ENCODE measurements at regions not wholly inside any gene's neighbourhood (a gene's known extent, or its start where the extent isn't known, plus 50 kb on each side); places are given as distances from the start of the nearest gene placed in this dataset.

GRCh38 chr21:41689289-41689583 is 77.6 kb downstream of the RIPK4 start:
- in situ Hi-C loops (cut with MboI; ENCODE audit: low sequenced_read_pairs): no loop called here

DNA sequence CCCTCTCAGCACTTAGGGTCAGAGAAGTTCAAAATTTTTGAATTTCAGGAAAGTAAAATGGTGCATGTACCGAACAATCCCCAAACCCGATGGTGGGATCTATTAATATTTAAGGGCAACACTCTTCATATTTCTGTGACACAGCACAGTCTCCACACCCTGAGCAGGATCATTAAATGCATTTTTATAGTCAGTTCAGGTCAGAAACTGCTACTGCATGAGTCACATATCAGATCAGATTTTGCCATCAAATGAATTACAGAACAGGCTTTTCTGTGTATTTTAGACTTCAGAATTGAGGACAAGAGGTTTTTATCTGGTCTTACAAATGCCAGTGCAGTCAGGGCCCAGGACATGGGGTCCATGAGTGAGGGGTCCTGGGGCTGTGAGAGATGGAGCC is 79.2 kb downstream of the RIPK4 start:
- in situ Hi-C loops (cut with MboI; ENCODE audit: low sequenced_read_pairs): no loop called here

- in situ Hi-C loops (cut with MboI; ENCODE audit: low sequenced_read_pairs): no loop called here
Measured at GRCh38 chr21:41686664-41687063, 80.2 kb downstream of the RIPK4 start.

DNA sequence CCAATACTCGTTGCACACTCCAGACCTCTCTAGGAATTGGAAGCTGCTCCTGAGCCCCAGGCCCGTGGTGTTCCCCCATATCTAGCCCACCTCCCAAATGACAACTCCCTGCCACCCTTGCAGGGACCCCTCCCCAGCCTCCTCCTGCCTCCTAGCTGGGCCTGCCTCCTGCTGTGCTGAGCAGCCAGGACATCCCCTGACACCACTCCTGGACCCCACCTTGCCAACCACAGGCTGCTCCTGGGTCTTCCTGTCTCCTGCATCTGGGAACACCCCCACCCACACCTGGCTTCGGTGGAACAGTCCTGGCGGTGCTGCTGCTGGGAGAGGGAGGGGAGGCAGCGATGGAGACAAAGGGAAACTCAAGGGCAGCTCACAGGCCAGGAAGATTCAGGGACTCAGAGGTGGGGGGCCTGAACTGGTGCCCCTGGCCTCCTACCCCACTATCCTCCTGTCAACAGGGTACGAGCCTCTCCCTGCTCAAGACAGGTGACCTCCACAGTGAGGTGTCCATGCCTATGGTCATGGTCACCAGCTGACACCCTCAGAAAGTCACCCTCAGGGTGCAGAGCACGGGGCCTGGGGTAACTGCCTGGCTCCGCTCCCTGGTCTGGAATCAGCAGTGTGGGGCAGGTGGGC is 81.2 kb downstream of the RIPK4 start:
- in situ Hi-C loops (cut with MboI; ENCODE audit: low sequenced_read_pairs): no loop called here

DNA sequence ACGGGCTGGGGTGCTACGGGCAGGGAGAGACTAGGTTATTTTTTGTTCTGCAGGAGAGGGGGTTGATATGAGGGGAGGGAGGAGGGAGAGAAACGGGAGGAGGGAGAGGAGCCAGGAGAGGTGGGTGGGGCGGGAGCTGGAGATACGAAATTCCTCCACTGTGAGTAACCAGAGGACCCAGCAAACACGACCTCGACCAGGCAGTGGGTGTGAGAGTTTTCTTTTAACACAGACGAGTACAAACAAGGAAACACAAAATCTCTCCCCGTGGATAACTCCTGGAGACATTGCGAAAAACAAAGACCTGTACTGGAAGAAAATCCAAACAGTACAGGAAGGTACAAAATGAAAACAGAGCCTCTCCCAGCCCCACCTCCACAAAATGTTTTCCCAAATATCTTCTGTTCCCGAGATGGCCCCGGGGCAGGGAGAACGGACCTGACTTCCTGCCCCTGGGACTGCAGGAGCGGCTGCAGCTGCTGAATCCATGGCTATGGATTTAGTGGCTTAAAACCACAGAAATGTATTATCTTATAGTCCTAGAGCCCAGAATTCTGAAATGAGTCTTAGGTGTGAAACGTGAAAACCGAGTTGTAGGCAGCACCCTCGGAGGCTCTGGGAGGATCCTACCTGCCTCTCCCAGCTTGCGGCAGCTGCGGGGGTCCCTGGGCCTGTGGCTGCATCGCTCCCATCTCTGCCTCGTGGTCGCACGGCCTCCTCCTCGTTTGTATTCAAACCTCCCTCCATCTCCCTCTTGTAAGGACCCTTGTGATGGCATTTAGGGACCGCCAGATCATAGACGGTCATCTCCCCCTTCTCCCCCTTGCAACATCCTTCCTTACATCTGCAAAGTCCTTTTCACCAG is 82.2 kb downstream of the RIPK4 start:
- in situ Hi-C loops (cut with MboI; ENCODE audit: low sequenced_read_pairs): no loop called here

DNA sequence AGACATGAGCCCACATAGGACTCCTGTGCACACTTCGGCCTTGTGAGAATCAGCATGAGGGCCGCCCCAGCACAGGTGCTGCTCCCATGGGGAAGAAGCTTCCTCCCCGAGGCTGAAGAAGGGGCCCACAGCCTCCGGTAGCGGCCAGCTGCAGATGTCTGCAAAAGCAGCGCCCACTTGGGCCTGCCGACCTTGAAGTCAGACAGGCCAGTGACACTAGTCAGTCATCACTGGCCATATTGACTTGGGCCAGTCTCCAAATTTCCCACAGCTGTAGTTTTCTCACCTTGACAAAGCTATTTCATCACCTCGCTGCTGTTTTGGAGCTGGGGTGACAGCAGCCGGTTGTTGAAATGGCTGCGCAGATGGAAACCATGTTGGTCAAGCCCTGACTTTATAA is 83.0 kb downstream of the RIPK4 start:
- in situ Hi-C loops (cut with MboI; ENCODE audit: low sequenced_read_pairs): no loop called here

DNA sequence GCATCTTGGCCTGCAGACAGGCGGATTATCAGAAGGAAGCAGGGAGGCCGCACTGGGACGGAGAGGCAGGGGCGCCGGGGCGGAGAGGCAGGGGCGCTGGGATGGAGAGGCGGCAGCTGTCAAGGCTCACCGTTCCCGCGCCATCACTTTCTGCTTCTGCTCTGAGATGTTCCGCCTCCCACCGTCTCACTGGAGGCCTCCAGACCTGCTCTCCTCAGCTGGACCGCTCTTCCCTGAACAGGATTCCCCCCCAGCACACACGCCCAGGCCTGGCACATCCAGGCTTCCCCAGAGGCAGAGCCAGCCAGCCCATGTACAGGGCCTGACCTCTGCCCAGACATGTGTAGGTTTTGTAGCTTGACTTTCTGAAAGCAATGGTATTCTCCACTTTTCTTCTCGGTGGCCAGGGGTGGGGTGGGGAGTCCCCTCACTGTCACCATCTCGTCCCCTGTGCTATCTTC is 84.1 kb downstream of the RIPK4 start:
- in situ Hi-C loops (cut with MboI; ENCODE audit: low sequenced_read_pairs): no loop called here

- in situ Hi-C loops (cut with MboI; ENCODE audit: low sequenced_read_pairs): no loop called here
Measured at GRCh38 chr21:41681939-41682718, 84.7 kb downstream of the RIPK4 start.

- in situ Hi-C loops (cut with MboI; ENCODE audit: low sequenced_read_pairs): no loop called here
Measured at GRCh38 chr21:41681348-41681801, 85.5 kb downstream of the RIPK4 start.

DNA sequence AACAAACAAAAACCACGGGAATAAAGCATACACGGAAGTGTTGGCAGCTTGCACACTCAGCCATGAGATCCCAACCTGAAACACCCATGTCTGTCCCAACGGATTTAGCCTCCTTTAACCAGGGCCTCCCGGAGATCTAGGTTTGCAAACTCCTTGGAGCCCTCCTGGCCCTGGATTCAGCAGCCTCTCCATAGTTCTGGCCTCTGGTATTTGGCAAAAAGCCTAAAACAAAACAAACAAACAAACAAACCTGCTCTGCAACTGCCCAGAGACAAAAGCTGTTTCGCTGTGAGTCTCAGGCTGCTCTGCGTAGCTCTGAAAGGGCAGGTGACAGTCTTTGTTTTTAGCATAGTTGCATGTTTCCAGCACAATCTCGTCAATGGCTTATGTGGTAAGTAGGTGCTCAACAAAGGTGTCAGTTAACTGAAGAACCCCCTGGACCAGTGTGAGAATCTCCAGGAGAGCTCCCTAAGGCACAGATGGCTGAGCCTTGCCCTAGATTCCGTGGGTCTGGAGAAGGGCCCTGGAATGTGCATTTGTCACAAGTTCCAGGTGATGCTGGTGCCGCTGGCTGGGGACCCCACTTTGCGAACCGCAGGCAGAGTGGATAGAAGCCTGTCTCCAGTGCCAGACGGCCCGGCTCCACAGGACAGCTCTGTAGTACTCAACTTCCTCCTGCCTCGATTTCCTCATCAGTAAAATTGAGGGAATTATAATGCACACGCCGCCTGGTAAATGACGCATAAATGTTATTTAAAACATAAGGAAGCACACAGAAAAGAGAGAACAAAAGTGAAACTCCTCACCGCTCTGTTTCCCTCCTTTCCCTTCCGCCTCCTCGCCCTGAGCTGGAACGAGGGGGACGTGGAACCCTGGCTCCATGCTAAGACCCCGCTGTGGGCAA is 86.2 kb downstream of the RIPK4 start:
- in situ Hi-C loops (cut with MboI; ENCODE audit: low sequenced_read_pairs): no loop called here

GRCh38 chr21:41678924-41679318 is 87.9 kb downstream of the RIPK4 start:
- in situ Hi-C loops (cut with MboI; ENCODE audit: low sequenced_read_pairs): no loop called here

DNA sequence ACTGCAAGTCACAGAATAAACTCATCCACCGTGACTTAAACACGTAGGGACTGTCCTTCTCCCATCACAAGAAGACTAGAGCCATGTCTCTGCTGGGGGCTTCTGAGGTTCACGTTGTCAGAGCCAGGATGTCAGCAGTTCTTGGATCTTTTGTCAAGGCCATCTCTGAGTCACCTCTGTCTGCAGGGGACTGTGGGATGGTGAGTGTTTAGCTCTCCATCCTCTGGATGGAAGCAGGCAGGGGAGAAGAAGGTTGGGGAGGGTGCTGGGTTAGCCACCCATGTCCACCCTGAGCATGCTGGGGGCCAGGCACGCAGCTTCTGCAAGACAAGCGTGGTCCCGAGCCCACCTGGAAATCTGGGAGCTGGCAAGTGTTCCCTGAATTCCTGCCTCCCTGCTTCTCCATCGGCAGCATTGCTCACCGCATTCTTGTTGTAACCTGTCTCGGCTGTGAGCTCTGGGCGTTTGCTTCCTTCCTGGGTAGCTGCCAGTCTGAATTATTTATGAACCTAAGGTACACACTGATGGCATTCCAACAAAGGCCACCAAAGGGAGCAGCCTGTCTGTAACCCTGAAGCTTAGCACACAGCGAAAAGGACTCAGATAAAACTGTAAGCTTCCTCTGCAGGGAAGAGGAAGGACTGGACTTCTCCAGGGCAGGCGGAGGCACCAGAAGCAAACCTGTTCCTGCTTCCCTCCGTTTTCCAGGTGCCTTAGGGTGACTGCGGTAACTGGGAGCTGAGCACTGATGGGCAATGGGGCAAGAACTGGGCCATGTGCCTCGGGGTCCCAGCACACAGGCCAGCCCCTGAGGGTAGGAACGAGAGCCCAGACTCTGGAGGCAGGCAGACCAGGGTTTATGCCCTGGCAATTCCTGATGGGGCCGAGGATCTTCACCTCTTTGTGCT is 88.6 kb downstream of the RIPK4 start:
- in situ Hi-C loops (cut with MboI; ENCODE audit: low sequenced_read_pairs): no loop called here

GRCh38 chr21:41677671-41678015 is 89.2 kb downstream of the RIPK4 start:
- in situ Hi-C loops (cut with MboI; ENCODE audit: low sequenced_read_pairs): no loop called here

DNA sequence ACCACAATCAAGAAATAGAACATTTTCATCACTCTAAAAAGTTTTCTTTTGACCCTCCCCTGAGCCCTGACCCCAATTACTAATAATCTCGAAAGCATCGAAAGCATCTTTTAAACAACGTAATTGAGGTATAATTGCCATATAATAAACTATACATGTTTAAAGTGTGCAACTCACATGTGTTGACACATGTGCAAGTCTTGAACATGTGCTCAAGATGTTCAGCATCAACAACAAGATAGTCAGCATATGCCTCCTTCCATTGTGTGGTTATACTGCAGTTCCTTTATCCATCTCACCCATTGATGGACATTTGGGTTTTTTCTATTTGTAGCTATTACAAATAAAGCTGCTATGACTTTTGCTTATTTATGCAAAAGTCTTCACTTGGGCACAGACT is 90.7 kb downstream of the RIPK4 start:
- in situ Hi-C loops (cut with MboI; ENCODE audit: low sequenced_read_pairs): no loop called here

- in situ Hi-C loops (cut with MboI; ENCODE audit: low sequenced_read_pairs): no loop called here
Measured at GRCh38 chr21:41675574-41675973, 91.3 kb downstream of the RIPK4 start.

DNA sequence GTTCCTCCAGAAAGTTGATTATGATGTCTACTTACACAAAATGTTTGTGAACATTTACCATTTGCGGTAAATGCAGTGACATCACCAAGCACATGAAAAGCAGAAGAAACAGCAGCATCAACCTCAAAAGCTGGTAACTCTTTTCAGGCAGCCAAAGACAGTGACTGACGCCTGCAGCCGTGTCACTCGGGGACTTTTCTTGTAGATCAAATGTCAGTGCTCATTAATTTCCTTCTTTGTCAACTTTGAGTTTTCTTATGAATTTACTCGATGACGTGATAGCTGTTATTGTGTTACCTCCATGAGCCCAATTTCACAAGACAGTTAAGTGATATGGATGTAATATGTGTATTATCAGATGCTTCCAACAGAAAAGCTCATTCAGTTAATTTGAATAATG is 92.5 kb downstream of the RIPK4 start:
- in situ Hi-C loops (cut with MboI; ENCODE audit: low sequenced_read_pairs): no loop called here

- in situ Hi-C loops (cut with MboI; ENCODE audit: low sequenced_read_pairs): no loop called here
Measured at GRCh38 chr21:41673596-41674335, 93.1 kb downstream of the RIPK4 start.

DNA sequence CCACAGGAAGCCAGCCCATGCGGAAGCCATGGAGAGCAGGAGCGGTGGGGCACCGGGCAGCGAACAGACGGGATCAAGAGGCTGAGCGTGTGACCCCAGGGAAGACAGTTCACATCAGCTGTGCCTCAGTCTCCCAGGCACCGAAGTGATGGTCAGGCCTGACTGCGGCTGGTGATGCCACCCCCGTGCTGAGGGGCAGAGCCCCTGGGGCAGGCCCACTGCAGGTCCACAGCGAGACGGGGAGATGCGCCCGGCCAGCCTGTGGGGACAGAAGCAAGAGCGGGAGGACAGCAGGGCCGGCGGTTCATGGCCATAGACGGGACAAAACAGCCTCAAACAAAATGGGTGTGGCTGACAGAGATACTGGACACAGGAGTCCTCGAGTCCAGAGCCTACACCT is 93.8 kb downstream of the RIPK4 start:
- in situ Hi-C loops (cut with MboI; ENCODE audit: low sequenced_read_pairs): no loop called here

DNA sequence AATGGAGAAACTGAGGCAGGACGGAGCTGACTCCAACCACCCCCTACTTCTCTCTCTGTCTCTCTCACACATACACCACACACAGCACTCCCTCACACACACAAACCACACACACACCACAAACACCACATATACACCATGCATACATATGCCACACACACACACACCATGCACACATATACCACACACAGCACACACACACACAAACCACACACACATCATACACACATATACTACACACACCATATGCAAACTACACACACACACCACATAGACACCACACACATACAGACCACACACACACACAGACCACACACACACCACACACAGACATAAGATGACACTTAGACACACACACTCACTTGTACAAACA is 94.3 kb downstream of the RIPK4 start:
- in situ Hi-C loops (cut with MboI; ENCODE audit: low sequenced_read_pairs): no loop called here

Data from HL-60/S4 (cell line).